Testis (tissue), 2 donors: ENCODE measurements at regions not wholly inside any gene's neighbourhood (a gene's known extent, or its start where the extent isn't known, plus 50 kb on each side); places are given as distances from the start of the nearest gene placed in this dataset.

Experiments
- CTCF ChIP-seq, 3 experiments: fragments of 450-650 bp in 2 of 3; fragments of 200-600 bp in 1 of 3; sonication (generic) in 1 of 3; IDR thresholded peaks; one replicate each; pipeline ENCODE4 v1.5.1; 2016 to 2019; ENCODE audit warnings: antibody characterized with exemption in 3 of 3, mild to moderate bottlenecking in 2 of 3, moderate library complexity in 1 of 3
- POLR2A ChIP-seq: fragments of 450-650 bp; IDR thresholded peaks from one replicate; pipeline ENCODE4 v1.6.1; 2017; ENCODE audit warnings: antibody characterized with exemption, mild to moderate bottlenecking, moderate library complexity

- TF ChIP-seq CTCF (IDR thresholded peaks at IDR 0.05) (no peak), POLR2A (no peak)
Measured at GRCh38 chr22:47593291-47593690, 830.8 kb downstream of the TBC1D22A start.
